ENCODE measurements at regions not wholly inside any gene's neighbourhood (a gene's known extent, or its start where the extent isn't known, plus 50 kb on each side); places are given as distances from the start of the nearest gene placed in this dataset.
A peak's percentile ranks its signal among the peaks of the same experiment; 100 is the strongest.

DNA sequence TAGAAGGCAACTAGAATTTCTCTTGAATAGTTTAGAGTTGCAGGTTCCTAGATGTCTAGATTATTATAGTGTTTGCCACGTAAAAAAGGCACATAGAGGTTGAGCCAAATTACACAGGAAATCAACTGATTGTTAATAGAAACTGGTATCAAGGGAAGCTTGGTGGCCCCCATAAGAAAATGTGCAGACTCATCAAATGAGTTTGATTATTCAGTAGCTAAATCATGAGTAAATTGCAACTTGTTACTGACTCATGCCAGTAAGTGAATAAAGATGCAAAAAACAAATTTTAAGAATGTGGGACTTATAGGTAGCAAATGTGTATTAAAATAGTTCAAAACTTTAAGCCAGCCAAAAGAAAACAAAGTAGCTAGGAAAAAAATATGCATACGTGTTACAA, 1078.9 kb upstream of the CDH9 start:
- H3K4me3 ChIP-seq: no peak overlapping the region
- TF ChIP-seq, protein P1, sequence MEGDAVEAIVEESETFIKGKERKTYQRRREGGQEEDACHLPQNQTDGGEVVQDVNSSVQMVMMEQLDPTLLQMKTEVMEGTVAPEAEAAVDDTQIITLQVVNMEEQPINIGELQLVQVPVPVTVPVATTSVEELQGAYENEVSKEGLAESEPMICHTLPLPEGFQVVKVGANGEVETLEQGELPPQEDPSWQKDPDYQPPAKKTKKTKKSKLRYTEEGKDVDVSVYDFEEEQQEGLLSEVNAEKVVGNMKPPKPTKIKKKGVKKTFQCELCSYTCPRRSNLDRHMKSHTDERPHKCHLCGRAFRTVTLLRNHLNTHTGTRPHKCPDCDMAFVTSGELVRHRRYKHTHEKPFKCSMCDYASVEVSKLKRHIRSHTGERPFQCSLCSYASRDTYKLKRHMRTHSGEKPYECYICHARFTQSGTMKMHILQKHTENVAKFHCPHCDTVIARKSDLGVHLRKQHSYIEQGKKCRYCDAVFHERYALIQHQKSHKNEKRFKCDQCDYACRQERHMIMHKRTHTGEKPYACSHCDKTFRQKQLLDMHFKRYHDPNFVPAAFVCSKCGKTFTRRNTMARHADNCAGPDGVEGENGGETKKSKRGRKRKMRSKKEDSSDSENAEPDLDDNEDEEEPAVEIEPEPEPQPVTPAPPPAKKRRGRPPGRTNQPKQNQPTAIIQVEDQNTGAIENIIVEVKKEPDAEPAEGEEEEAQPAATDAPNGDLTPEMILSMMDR (IDR thresholded peaks at IDR 0.05): no peak
- ATAC-seq: no peak
- no peak overlapping the region for H3K27ac ChIP-seq
- intact Hi-C loops (cut with DNase I): no loop called here
- H3K4me1 ChIP-seq: no peaks in the 10 kb centered on the region
- DNase-seq: no peak
- no peaks in the 10 kb centered on the region for H3K27me3 ChIP-seq (ENCODE audit: low read depth)
- no peaks in the 10 kb centered on the region for H3K36me3 ChIP-seq
- H3K9me3 ChIP-seq: no peaks in the 10 kb centered on the region

DNA sequence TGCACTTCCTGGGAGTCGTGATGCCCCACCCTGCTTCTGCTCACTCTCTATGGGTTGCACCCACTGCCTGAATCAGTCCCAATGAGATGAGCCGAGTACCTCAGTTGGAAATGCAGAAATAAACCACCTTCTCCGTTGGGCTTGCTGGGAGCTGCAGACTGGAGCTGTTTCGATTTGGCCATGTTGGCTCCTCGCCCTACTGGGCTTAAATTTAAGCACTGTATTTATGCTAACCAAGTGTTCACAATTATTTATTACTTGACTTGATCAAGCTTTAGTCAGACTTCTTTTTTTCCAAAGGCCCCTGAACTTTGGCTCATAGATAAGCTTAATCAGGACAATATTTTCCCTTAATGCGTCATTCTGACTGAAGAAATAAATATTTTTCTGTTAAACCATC, 1072.4 kb upstream of the CDH9 start:
- Histone ChIP-seq H3K9me3 (no peaks in the 10 kb centered on the region), H3K27me3 (ENCODE audit: low read depth) (no peaks in the 10 kb centered on the region), H3K27ac (no peak overlapping the region), H3K4me3 (no peak overlapping the region), H3K4me1 (no peaks in the 10 kb centered on the region), H3K36me3 (no peaks in the 10 kb centered on the region)
- ATAC-seq (no peak), DNase-seq (no peak)
- TF ChIP-seq, protein P1 (IDR thresholded peaks at IDR 0.05): no peak
- intact Hi-C loops (cut with DNase I): no loop called here

- ATAC-seq (no peak), DNase-seq (no peak)
- Histone ChIP-seq H3K9me3 (no peaks in the 10 kb centered on the region), H3K36me3 (no peaks in the 10 kb centered on the region), H3K27me3 (ENCODE audit: low read depth) (no peaks in the 10 kb centered on the region), H3K4me3 (no peak overlapping the region), H3K27ac (no peak overlapping the region), H3K4me1 (no peaks in the 10 kb centered on the region)
- intact Hi-C loops (cut with DNase I): no loop called here
- TF ChIP-seq, protein P1 (IDR thresholded peaks at IDR 0.05): no peak
These were observed 1065.7 kb upstream of the CDH9 start for GRCh38 chr5:28104080-28104479.

DNA sequence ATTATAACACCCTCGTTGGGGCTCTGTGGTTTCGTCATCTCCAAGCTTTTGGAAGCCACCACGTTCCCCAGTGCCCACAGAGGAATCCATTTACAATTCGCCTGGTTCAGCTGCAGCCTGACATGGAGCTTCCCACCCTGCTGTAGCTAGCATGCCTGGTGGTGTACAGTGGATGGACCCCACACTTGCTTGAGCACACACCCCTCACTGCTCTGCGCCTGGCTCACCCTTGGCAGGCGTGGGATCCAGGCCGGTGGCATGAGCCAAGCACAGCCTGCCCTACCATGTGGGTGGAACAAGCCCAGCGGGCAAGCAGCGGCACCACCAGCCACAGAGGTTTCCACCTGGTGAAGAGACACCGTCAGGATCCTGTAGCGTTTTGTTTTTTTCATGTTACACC, 1045.7 kb upstream of the CDH9 start:
- no peak for ATAC-seq

GRCh38 chr5:28082610-28083009, 1044.2 kb upstream of the CDH9 start:
- Histone ChIP-seq H3K9me3 (no peaks in the 10 kb centered on the region), H3K27ac (no peak overlapping the region), H3K4me3 (no peak overlapping the region), H3K4me1 (no peaks in the 10 kb centered on the region), H3K27me3 (ENCODE audit: low read depth) (no peaks in the 10 kb centered on the region), H3K36me3 (no peaks in the 10 kb centered on the region)
- ATAC-seq: peak in 1 of 2 donors; percentile 23
- intact Hi-C loops (cut with DNase I): no loop called here
- TF ChIP-seq, protein P1 (IDR thresholded peaks at IDR 0.05): no peak
- no peak for DNase-seq

More for the DNA sequence above, 1045.7 kb upstream of the CDH9 start:
- no peak for DNase-seq
- no peaks in the 10 kb centered on the region for H3K4me1 ChIP-seq
- intact Hi-C loops (cut with DNase I): no loop called here
- H3K27me3 ChIP-seq (ENCODE audit: low read depth): no peaks in the 10 kb centered on the region
- H3K36me3 ChIP-seq: no peaks in the 10 kb centered on the region
- no peaks in the 10 kb centered on the region for H3K9me3 ChIP-seq
- TF ChIP-seq, protein P1 (IDR thresholded peaks at IDR 0.05): no peak
- H3K27ac ChIP-seq: no peak overlapping the region
- no peak overlapping the region for H3K4me3 ChIP-seq
